DND-41 (cell line): ENCODE measurements at regions not wholly inside any gene's neighbourhood (a gene's known extent, or its start where the extent isn't known, plus 50 kb on each side); places are given as distances from the start of the nearest gene placed in this dataset.
"Not testable (repeated sequence)": the region's sequence is repeated elsewhere in the genome, so short reads cannot be mapped to it uniquely, and the experiment has no call there.

Source experiments
- ATAC-seq: fragments of 200-7000 bp; cut with Tn5 transposase; 3 replicates; pipeline ENCODE4 v1.9.1; 2021; ENCODE audit warnings: low read depth; ENCODE audit not compliant: insufficient read depth
- DNase-seq: peaks from one replicate; pipeline ENCODE4 v3.0.0-alpha.2; 2020
- H2AFZ ChIP-seq: 2 replicates; pipeline ENCODE4 v1.6.0; 2012; ENCODE audit warnings: low read depth, low read length
- H3K27ac ChIP-seq: 2 replicates; pipeline ENCODE4 v1.5.1; 2012; ENCODE audit warnings: low read length, inconsistent platforms
- H3K27me3 ChIP-seq: fragments of 200-600 bp; sonication (generic); 2 replicates; pipeline ENCODE4 v1.6.0; 2012; ENCODE audit warnings: low read length, mild to moderate bottlenecking, inconsistent platforms; ENCODE audit not compliant: insufficient read depth, poor library complexity
- H3K36me3 ChIP-seq: 2 replicates; pipeline ENCODE4 v1.5.1; 2012; ENCODE audit warnings: low read length, inconsistent platforms; ENCODE audit not compliant: insufficient read depth
- H3K4me1 ChIP-seq: 2 replicates; pipeline ENCODE4 v1.5.1; 2012; ENCODE audit warnings: mild to moderate bottlenecking, low read length; ENCODE audit not compliant: insufficient read depth
- H3K4me2 ChIP-seq: 2 replicates; pipeline ENCODE4 v1.6.0; 2012; ENCODE audit warnings: mild to moderate bottlenecking, moderate library complexity, low read length, inconsistent platforms; ENCODE audit not compliant: insufficient read depth
- H3K4me3 ChIP-seq, 2 experiments: fragments of 200-600 bp in 1 of 2; shearing (Covaris generic) in 1 of 2; 2 replicates each; pipeline ENCODE4 v1.5.1; 2012 to 2016; ENCODE audit warnings: inconsistent platforms in 2 of 2, low read length in 2 of 2, mild to moderate bottlenecking in 2 of 2, low read depth in 1 of 2, moderate library complexity in 1 of 2
- H3K79me2 ChIP-seq: 2 replicates; pipeline ENCODE4 v1.6.0; 2012; ENCODE audit warnings: low read length, inconsistent platforms; ENCODE audit not compliant: insufficient read depth
- H3K9ac ChIP-seq: 2 replicates; pipeline ENCODE4 v1.6.0; 2012; ENCODE audit warnings: low read depth, mild to moderate bottlenecking, inconsistent platforms, low read length, moderate library complexity
- H3K9me3 ChIP-seq: 2 replicates; pipeline ENCODE4 v1.5.1; 2012; ENCODE audit warnings: low read length, moderate library complexity, mild to moderate bottlenecking, inconsistent platforms; ENCODE audit not compliant: insufficient read depth, severe bottlenecking
- H4K20me1 ChIP-seq: 2 replicates; pipeline ENCODE4 v1.6.0; 2012; ENCODE audit warnings: low read length; ENCODE audit not compliant: insufficient read depth
- CTCF ChIP-seq: IDR thresholded peaks from 2 replicates; pipeline ENCODE4 v1.5.1; 2012; ENCODE audit warnings: borderline replicate concordance, low read length, moderate library complexity, mild to moderate bottlenecking; ENCODE audit not compliant: poor library complexity, severe bottlenecking; ENCODE audit errors: extremely low read depth
- EZH2 ChIP-seq: IDR thresholded peaks from 3 replicates; pipeline ENCODE4 v1.6.1; 2012; ENCODE audit warnings: borderline replicate concordance, low read depth, mild to moderate bottlenecking, moderate library complexity, low read length, inconsistent platforms; ENCODE audit not compliant: severe bottlenecking

DNA sequence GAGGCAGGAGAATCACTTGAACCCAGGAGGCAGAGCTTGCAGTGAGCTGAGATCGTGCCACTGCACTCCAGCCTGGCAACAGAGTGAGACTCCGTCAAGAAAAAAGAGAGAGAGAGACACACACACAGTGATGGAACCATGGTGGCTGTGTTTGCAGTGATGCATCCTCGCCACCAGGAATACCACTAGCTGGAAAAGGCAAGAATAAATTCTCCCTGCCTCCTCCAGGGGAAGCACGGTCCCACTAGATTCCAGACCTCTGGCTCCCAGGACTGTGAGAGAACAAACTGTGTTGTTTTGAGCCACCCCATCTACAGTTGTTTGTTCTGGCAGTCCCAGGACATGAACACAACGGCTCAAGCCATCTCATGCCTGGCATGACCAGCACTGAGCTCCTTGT lies 320.3 kb upstream of the FOXK1 start:
- ATAC-seq (no peak), DNase-seq (no peak)
- Histone ChIP-seq H4K20me1 (no peaks in the 10 kb centered on the region), H3K79me2 (no peaks in the 10 kb centered on the region), H3K36me3 (no peaks in the 10 kb centered on the region), H3K9me3 (no peaks in the 10 kb centered on the region), H3K4me3 (no peak overlapping the region), H3K4me2 (no peak overlapping the region), H3K27me3 (no peaks in the 10 kb centered on the region), H3K9ac (no peak overlapping the region), H2AFZ (no peak overlapping the region), H3K27ac (no peak overlapping the region), H3K4me1 (no peaks in the 10 kb centered on the region)
- TF ChIP-seq CTCF (no peak), EZH2 (no peak)

- TF ChIP-seq EZH2: no peak
- no peak for TF ChIP-seq CTCF
- Histone ChIP-seq H3K4me2 (no peak overlapping the region), H3K9me3 (no peaks in the 10 kb centered on the region), H3K79me2 (no peaks in the 10 kb centered on the region), H3K9ac (no peak overlapping the region), H3K36me3 (no peaks in the 10 kb centered on the region), H3K4me1 (no peaks in the 10 kb centered on the region), H4K20me1 (no peaks in the 10 kb centered on the region), H2AFZ (no peak overlapping the region), H3K27me3 (no peaks in the 10 kb centered on the region), H3K4me3 (no peak overlapping the region), H3K27ac (no peak overlapping the region)
- no peak for DNase-seq
- ATAC-seq: no peak
Observed at GRCh38 chr7:4383584-4383983, 298.5 kb upstream of the FOXK1 start.

DNA sequence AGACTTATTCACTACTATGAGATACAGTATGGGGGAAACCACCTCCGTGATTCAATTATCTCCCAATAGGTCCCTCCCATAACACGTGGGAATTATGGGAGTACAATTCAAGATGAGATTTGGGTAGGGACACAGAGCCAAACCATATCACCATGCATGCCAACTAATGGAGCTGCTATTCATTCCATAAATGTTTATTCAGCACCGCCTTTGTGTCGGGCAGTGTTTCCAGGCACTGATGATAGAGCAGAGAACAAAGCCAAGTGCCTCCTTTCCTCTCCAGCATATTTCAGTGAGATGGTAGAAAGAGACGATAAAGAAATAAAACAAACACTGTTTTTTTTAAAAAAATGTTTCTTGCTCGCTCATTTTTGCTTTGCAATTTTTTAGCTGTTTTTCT lies 295.9 kb upstream of the FOXK1 start:
- no peak for DNase-seq
- no peak overlapping the region for H3K9ac ChIP-seq
- H3K4me3 ChIP-seq: no peak overlapping the region

GRCh38 chr7:4391103-4391502 lies 291.0 kb upstream of the FOXK1 start:
- not testable (repeated sequence) for H2AFZ ChIP-seq, H3K27me3 ChIP-seq, H3K9me3 ChIP-seq, DNase-seq, H3K4me3 ChIP-seq, H3K4me2 ChIP-seq, H4K20me1 ChIP-seq, H3K36me3 ChIP-seq, ATAC-seq, H3K4me1 ChIP-seq, H3K27ac ChIP-seq, H3K79me2 ChIP-seq, H3K9ac ChIP-seq

More for the DNA sequence above, 295.9 kb upstream of the FOXK1 start:
- Histone ChIP-seq H3K79me2 (no peaks in the 10 kb centered on the region), H3K4me1 (no peaks in the 10 kb centered on the region), H4K20me1 (no peaks in the 10 kb centered on the region), H3K36me3 (no peaks in the 10 kb centered on the region), H3K4me2 (no peak overlapping the region), H3K27ac (no peak overlapping the region), H2AFZ (no peak overlapping the region), H3K9me3 (no peaks in the 10 kb centered on the region), H3K27me3 (no peaks in the 10 kb centered on the region)
- TF ChIP-seq CTCF (no peak), EZH2 (no peak)
- no peak for ATAC-seq
